Ishikawa (cell line): ENCODE measurements at regions not wholly inside any gene's neighbourhood (a gene's known extent, or its start where the extent isn't known, plus 50 kb on each side); places are given as distances from the start of the nearest gene placed in this dataset.

ENCODE experiments used
- CEBPB ChIP-seq: IDR thresholded peaks from 2 replicates; pipeline ENCODE4 v1.6.1; 2012
- CREB1 ChIP-seq: IDR thresholded peaks from 2 replicates; pipeline ENCODE4 v1.6.1; 2012; ENCODE audit warnings: low read depth
- EP300 ChIP-seq: IDR thresholded peaks from 2 replicates; pipeline ENCODE4 v1.6.1; 2012; ENCODE audit warnings: borderline replicate concordance
- NFIC ChIP-seq: IDR thresholded peaks from 2 replicates; pipeline ENCODE4 v1.6.1; 2012
- TAF1 ChIP-seq: IDR thresholded peaks from 2 replicates; pipeline ENCODE4 v1.6.1; 2012; ENCODE audit warnings: low read depth, mild to moderate bottlenecking
- YY1 ChIP-seq: IDR thresholded peaks from 2 replicates; pipeline ENCODE4 v1.6.1; 2012; ENCODE audit warnings: low read depth
- TF ChIP-seq, protein P1 (sequence below): IDR thresholded peaks from 2 replicates; pipeline ENCODE4 v1.6.1; 2012
- TF ChIP-seq, protein P2 (sequence below): IDR thresholded peaks from 2 replicates; pipeline ENCODE4 v1.6.1; 2012; ENCODE audit warnings: low read depth, mild to moderate bottlenecking
- TF ChIP-seq, protein P3 (sequence below): IDR thresholded peaks from 2 replicates; pipeline ENCODE4 v1.6.1; 2012

DNA sequence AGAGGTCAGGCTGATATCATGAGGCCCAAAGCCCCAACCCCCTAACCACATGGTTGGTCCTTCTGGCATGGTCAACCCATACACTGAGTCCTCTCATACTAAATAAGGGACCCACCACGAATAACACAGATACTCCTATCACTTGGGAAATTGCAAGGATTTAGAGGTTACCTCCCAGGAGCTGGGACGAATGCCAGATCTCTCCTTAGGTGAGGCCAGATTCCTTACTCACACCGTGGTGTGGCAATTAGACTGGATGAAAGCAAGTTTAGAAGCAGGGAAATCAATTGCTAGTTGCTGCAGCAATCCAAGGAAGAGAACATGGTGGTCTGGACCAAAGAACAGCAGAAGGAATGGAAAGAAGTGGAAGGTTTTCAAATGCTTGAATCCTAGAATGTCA, 60.1 kb downstream of the IER5 start:
- TF ChIP-seq, protein P1, sequence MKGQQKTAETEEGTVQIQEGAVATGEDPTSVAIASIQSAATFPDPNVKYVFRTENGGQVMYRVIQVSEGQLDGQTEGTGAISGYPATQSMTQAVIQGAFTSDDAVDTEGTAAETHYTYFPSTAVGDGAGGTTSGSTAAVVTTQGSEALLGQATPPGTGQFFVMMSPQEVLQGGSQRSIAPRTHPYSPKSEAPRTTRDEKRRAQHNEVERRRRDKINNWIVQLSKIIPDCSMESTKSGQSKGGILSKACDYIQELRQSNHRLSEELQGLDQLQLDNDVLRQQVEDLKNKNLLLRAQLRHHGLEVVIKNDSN: no peak
- no peak for TF ChIP-seq CEBPB
- no peak for TF ChIP-seq TAF1
- TF ChIP-seq EP300: no peak
- TF ChIP-seq, protein P2, sequence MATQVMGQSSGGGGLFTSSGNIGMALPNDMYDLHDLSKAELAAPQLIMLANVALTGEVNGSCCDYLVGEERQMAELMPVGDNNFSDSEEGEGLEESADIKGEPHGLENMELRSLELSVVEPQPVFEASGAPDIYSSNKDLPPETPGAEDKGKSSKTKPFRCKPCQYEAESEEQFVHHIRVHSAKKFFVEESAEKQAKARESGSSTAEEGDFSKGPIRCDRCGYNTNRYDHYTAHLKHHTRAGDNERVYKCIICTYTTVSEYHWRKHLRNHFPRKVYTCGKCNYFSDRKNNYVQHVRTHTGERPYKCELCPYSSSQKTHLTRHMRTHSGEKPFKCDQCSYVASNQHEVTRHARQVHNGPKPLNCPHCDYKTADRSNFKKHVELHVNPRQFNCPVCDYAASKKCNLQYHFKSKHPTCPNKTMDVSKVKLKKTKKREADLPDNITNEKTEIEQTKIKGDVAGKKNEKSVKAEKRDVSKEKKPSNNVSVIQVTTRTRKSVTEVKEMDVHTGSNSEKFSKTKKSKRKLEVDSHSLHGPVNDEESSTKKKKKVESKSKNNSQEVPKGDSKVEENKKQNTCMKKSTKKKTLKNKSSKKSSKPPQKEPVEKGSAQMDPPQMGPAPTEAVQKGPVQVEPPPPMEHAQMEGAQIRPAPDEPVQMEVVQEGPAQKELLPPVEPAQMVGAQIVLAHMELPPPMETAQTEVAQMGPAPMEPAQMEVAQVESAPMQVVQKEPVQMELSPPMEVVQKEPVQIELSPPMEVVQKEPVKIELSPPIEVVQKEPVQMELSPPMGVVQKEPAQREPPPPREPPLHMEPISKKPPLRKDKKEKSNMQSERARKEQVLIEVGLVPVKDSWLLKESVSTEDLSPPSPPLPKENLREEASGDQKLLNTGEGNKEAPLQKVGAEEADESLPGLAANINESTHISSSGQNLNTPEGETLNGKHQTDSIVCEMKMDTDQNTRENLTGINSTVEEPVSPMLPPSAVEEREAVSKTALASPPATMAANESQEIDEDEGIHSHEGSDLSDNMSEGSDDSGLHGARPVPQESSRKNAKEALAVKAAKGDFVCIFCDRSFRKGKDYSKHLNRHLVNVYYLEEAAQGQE: no peak
- TF ChIP-seq NFIC: no peak
- TF ChIP-seq, protein P3, sequence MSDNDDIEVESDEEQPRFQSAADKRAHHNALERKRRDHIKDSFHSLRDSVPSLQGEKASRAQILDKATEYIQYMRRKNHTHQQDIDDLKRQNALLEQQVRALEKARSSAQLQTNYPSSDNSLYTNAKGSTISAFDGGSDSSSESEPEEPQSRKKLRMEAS: no peak
- no peak for TF ChIP-seq CREB1
- no peak for TF ChIP-seq YY1
